SIG-M5 treated with dmso at 0.1 percent for 504 hours (cell line): ENCODE measurements at regions not wholly inside any gene's neighbourhood (a gene's known extent, or its start where the extent isn't known, plus 50 kb on each side); places are given as distances from the start of the nearest gene placed in this dataset.

Experiments
- DNase-seq: peaks from one replicate; lab custom pipeline; 2025; ENCODE audit not compliant: unreplicated experiment; lab: John Stamatoyannopoulos, UW

DNA sequence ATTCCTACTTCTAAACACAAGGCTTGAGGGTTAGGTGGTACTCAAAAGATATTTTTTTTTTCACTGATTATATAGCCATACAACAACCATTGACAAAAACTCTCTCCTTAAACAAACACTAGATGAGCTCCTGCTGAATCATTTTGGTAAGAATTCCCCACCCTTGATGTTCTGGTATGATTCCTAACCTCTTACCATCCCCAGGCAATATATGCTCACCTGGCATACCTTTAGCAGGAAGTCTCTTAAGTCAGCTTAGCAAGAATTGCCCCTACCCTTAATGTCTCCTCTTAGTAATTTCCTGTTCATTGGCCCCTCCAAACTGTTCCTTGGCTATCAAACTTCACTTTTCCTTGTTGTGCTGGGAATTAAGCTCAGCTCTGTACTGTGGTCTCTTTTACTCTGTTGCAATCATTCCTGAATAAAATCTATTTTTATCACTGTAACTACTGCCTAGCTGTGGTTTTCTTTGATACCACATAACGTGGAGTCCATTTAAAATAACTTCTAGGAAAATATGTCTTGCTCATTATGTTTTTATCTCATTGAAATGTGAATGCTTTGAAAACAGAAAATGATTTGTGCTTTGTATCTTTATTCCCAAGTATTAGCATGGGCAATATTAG is 712.6 kb downstream of the SLC16A7 start:
- no peak for DNase-seq

DNA sequence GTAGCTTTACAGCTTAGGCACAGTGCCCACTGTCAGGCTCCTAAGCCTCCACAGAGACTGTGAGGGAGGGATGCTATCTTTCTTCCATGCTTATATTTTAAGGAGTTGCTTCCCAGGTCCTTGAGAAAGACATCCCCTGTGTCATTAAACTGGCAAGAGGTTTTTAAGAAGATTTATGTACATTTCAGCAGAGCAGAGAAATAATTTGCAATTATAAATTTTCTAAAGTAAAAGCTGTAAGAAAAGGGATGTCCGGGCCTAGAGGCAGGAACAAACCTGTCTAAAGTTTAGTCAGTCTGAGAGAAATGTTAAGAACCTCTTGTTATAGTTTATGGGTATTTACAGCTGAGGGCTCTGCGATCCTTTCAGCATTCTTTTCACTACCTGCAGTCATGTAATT is 716.1 kb downstream of the SLC16A7 start:
- no peak for DNase-seq

DNA sequence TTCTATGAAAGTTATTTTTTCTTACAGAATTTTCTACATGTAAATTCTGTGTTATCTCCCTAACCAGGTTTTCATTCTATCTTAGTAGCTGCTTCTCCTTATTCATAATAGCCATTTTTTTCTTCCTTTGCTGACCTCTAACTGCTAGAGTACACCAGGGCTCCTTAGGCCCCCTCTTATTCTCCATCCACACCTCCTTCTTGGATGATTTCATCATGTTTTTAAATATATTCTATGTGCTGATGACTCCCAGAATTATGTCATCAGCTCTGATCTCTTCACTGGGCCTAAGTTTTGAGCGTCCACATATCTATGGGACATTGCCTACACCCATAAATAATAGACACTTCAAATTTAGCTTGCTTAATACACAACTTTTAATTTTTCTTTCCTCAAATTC is 721.5 kb downstream of the SLC16A7 start:
- no peak for DNase-seq

DNA sequence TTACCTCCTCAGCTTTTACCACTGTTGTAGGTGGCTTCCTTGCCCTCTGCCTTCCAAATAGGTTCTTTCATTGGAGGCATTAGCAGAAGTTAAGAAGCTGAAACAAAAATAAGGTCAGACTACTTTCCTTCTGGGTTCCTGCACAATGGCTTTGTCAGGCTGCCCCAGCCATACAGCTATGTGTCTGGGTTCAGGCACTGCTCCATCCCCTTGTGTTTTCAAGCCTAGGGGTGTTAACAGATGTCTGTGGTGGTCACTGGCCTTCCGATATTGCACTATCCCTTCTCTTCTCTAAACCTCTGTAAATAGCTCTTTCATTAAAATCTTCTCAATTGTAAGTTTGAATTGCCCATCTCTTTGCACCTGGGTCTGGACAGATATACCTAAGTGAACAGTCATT is 728.9 kb downstream of the SLC16A7 start:
- no peak for DNase-seq

DNA sequence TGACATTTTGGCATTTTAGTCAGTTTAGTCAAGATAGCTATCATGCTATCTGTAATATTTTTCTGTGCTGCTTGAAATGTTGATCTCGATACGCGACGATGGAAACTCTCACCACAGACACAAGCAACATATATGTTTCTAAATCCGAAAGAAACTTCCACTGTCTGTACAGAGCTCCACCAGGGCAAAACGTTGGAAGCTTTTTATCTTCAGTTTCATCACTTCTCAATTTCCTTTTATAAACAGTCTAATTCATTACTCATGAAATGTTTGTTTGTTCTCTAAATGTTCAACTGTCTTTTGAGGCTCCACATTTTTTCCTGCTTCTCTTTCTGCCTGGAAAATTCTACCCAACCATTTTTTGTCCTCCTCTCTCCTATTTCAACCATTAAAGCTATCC is 737.6 kb downstream of the SLC16A7 start:
- DNase-seq: no peak

DNA sequence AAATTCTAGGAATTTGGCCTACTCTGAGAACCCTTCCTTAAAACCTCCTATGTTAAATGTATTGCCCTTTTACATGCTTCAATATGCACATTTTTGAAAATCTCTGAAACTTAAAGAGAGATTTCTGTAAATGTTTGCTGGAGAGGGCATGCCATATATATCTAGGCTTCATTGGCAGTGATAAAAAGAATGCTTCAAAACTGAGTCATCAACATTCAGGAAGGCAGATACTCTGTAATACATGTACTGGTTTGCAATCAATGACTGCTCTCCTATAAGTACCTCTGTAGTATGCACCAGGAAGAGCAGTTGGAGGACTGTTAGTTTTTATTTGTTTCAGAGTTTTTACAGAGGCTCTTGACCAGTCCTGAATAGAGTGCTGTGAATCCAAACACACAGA is 739.9 kb downstream of the SLC16A7 start:
- no peak for DNase-seq

DNA sequence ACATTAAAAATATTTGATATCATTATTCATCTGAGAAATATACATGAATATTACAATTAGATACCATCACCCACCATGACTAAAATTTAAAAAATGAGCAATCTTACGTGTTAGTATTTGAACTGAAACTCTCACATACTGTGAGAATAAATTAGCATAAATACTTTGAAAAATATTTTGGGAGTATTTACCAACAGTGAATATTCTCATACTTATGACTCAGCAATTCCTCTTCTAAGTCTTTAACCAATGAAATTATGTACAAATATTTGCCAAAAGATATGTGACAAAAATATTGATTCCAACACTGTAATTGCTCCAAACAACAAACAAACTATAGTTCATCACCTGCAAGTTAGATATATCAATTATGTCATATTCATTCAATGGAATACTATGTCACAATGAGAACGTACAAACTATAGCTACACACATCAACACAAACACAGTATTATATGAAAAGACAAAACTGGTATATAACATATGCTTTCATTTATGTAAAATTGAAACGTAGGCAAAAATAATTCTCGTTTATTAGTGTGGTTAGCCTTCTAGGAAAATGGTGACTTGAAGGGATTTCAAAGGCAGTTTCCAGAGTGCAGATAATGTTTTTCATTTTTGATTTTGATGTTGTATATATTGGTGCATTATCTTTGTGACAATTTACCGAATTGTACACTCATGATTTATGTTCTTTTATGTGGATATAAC is 742.2 kb downstream of the SLC16A7 start:
- DNase-seq: no peak

DNA sequence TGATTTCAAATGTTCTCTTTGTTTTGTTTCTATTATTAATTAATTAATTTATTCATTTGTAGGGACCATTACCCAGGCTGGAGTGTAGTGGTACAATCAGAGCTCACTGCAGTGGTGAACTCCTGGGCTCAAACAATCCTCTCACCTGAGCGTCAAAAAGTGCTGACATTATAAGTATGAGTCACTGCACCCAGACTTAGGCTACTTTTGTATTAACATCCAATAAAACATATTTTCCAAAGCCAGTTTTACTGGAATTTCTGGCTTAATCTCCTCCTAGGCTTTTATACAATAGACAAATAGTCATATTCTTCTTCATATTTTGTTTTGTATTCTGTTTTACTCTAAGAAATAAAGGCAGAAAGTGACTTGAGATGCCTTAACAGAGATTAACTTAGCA is 749.6 kb downstream of the SLC16A7 start:
- peak; percentile 14 for DNase-seq

DNA sequence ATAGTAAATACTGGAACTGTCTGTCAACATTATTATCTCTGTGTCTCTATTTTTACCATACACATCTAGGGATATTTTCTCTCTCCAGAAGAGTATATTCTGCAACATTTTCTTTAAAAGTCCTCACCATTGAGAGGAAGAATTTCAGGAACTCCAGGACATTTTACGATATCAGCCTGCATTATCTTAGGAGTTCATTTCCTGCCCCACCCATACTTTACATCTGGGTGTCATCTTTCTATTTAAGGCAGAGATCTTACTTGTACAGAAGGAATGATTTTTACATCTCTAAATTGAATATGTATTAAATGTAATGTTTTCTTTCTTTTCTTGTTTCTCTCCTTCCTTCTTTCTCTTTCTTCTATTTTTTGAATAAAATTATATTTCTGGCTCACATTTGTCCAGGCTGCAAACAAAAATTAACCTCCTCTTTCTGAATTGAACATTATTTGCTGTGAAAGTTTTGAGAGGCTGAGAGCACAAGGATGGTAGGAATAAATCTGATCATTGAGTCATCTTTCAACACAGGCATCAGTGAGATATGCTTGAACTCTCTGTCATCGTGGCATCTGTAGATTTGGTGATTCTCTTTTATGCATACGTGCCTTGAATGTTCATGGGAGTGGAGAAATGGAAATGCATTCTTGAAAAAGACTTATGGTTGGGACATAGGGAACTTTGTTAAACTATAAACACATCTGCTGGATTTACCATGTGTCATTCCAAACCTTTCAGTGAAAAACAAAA is 753.6 kb downstream of the SLC16A7 start:
- no peak for DNase-seq

DNA sequence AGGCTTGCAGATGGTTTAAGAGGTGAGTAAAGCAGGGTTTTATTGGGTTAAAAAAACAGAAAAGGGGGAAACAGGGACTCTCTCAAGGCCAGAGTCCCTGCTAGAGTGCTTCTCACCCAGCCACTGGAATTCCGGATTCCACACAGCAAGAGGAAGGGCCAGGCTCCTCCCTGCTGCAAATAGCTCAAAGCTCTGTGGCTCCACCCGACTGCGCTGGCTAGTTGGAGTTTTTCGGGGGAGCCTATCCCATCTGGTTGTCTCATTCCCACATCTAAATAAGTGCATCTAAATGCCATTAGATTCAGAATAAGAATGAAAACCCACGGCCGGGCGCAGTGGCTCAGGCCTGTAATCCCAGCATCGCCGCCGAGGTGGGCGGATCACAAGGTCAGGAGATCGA is 791.5 kb downstream of the SLC16A7 start:
- DNase-seq: no peak

DNA sequence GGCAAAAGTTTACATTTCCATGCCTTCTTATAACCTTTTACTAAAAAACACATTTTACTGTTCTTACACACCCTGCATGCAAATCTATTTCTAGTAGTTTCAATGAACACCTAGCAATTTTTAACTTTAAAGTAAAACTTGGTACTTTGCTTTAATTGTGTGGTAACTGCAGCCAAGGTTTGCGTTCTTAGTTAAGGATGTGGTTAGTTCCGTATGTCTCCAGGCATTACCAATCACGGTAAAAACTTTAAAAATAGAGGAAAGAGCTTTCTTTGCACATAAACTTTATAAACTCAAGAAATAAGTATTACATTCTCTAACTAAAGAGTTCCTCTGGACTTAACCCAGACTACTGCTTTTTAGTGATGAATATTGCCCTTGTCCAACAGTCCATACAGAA is 795.2 kb downstream of the SLC16A7 start:
- no peak for DNase-seq

DNA sequence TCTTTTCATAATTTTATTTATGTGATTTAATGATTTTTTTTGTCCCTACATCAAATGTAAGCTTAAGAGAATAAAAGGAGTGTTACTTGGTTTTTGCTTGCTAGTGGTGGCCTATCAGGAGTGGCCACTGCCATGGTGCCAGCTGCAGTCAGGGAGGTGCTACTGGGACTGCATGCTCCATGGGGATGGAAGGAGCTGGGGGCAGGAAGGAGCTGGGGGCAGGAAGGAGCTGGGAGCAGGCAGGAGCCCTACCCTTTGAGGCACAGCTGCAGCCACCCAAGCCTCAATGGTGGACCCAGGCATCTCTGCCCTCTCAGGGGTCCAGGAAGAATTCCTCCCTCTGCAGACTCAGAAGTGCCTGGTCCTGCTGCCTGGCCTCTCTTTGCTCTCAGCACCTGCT is 796.0 kb downstream of the SLC16A7 start:
- no peak for DNase-seq

DNA sequence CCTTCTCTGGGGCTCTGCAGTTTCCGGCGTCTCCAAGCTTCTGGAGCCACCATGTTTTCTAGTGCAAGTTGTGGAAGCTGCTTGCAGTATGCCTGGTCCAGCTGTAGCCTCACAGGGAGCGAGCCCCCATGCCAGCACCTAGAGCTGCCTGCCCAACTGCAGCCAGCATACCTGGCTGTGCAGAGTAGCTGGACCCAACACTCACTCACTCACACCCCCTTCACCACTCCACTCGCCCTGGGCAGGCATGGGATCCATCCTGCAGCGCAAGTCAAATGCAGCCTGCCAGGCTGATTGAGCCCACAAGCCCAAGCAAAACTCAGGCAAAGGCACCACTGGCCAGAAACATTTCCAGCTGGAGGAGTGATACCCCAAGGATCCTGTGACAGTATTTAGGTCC is 797.3 kb downstream of the SLC16A7 start:
- no peak for DNase-seq

DNA sequence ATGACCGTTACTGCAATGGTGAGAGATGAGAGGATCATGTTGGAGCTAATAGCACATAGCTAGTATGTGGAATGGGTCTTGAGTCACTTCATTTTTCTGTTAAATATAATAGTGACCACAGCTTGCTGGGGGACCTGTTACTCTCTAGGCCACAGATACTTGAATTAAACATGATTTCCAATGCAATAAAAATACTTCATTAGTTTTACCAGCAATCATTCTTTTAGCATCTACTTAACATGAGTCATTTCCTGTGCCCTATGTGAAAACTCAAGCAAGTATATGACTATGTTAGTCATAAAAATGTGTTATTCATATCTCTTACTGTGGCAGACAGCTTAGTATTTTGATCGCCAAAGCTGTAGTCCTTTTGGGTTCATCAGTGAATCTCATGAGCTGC is 798.8 kb downstream of the SLC16A7 start:
- no peak for DNase-seq

DNA sequence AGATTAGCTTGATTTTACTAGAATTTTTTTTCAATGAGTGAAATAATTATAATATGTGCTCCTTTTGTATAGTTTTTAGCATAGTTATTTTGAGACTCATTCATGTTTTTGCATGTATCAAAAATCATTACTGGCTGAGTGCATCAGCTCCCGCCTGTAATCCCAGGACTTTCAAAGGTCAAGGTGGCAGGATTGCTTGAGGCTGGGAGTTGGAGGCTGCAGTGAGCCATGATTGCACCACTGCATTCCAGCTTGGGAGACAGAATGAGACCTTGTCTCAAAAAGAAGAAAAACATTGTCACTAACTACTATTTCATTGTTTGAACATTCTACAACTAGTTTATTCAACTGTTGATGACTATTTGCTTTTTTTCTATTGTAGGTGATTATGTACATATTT is 802.7 kb downstream of the SLC16A7 start:
- no peak for DNase-seq

DNA sequence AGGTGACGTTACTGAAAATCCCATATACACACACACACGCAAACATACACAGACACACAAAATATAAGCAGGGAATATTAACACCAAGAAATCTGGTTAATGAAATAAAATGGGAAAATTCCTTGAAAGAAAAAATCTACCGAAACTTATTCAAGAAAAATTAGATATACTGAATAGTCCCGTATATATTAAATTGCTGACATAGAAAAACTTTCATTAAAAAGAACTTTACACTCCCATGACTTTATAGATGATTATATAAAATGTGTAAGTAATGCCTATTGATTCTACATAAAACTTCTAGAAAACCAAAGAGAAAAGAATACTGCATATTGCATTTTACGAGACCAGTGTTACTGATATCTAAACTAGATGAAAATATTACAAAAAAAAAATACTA is 803.2 kb downstream of the SLC16A7 start:
- no peak for DNase-seq

DNA sequence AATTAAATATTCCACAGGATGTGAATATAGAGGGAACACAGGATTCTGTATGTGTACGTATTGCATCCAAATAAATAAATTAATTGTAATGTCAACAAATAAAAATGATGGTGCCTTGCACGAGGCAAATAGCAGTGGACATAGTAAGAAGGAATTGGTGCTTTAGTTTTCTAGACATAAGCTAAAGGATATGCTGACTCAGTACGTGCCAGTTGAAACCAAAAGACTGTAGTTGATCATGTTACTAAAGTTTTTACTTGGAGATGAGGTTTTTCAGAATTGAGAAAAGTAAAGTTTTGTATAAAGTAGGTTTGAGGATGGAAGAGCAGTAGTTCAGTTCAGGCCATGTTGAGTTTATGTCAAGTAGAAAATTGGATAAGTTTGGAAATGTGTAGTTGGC is 807.2 kb downstream of the SLC16A7 start:
- DNase-seq: no peak

DNA sequence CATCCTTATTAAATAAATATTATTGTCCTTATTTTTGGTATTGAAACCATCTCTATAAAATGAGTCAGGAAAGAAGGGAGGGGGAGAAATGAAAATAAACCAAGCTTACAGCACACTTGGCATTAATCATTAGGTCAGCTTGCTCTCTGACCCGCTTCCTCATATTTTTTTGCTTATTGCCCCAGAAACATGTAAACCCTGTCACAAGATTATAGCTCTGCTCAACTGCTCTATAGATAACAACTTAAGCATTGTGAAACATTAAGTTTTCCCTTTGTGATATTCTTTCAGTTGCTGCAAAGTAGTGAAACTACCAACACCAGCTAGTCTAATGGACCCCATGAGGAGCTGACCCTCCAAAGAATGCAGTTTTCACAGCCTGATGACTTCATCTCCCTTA is 819.5 kb downstream of the SLC16A7 start:
- DNase-seq: peak; percentile 25

DNA sequence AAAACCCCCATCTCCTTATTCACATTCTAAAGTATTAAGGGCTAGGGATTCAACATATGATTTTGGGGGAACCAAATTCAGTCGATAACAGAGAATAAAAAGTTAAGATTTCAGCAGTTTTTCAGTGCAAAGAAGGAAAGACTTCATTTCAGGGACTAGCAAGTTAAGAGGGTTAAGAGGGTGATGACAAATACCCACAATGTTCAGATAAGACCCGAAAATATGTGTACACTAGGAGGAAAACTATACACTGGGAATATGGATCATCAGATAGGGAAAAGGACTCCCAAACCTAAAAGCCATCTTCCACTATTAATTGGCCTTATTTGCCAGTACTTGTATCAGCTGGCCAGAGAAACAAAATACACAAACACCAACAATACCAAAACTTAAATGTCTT is 824.2 kb downstream of the SLC16A7 start:
- no peak for DNase-seq

DNA sequence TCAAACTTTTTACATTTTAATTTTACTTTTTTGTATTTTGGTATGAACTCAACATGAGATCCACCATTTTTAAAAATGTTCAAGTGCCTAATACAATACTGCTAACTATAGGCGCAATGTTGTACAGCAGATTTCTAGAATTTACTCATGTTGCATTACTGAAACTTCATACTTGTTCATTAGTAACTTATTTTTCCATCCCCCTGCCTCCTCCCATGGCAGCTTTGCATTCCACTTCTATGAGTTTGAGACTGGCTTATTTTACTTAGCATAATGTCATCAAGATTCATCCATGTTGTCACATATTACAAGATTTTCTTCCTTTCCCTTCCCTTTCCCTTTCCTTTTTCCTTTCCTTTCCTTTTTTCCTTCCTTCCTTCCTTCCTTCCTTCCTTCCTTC is 825.9 kb downstream of the SLC16A7 start:
- DNase-seq: no peak

DNA sequence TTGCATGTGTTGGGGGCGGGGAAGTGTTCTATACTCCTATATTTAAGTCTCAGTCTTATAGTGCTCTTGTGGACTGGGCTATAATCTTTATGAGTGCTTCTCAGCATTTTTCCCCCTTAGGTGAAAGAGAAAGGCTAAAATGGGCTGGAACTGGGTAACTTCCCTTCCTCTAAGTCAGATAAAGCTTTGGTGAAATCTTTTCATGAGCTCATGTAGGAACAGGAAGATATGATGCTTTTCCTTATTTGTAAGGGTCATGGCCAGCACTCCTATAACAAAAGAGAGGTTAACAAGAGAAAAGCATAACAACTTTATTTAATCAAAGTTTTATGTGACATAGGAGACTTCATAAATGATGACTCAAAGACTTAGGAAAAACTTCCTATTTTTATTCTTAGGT is 841.5 kb downstream of the SLC16A7 start:
- DNase-seq: no peak

DNA sequence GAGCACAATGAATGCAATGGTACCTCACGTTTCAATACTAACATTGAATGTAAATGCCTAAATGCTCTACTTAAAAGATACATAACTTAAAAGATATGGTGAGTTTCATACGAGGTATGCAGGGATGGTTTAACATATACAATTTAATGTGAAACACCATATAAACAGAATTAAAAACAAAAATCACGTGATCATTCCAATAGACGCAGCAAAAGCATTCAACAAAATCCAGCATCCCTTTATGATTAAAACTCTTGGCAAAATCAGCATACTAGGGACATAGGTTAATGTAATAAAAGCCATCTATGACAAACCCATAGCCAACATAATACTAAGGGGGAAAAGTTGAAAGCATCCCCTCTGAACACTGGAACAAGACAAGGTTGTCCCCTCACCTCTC is 845.7 kb downstream of the SLC16A7 start:
- no peak for DNase-seq
